ENCODE measurements at regions not wholly inside any gene's neighbourhood (a gene's known extent, or its start where the extent isn't known, plus 50 kb on each side); places are given as distances from the start of the nearest gene placed in this dataset.

GRCh38 chr20:56828402-56828801 is 199.3 kb downstream of the TFAP2C start:
- no peak for DNase-seq (ENCODE audit: low read depth in 2 of 3, low spot score in 2 of 3)

- no peak for DNase-seq (ENCODE audit: low read depth in 2 of 3, low spot score in 2 of 3)
Measured at GRCh38 chr20:56829788-56830385, 200.8 kb downstream of the TFAP2C start.

GRCh38 chr20:56831795-56832194 is 202.7 kb downstream of the TFAP2C start:
- DNase-seq (ENCODE audit: low read depth in 2 of 3, low spot score in 2 of 3): no peak

GRCh38 chr20:56833427-56833826 is 204.3 kb downstream of the TFAP2C start:
- DNase-seq (ENCODE audit: low read depth in 2 of 3, low spot score in 2 of 3): no peak

GRCh38 chr20:56835829-56836550 is 206.9 kb downstream of the TFAP2C start:
- DNase-seq (ENCODE audit: low read depth in 2 of 3, low spot score in 2 of 3): no peak

- no peak for DNase-seq (ENCODE audit: low read depth in 2 of 3, low spot score in 2 of 3)
Measured at GRCh38 chr20:56839222-56839621, 210.1 kb downstream of the TFAP2C start.

- DNase-seq (ENCODE audit: low read depth in 2 of 3, low spot score in 2 of 3): no peak
Measured at GRCh38 chr20:56839786-56840185, 210.7 kb downstream of the TFAP2C start.

GRCh38 chr20:56840716-56841261 is 211.7 kb downstream of the TFAP2C start:
- no peak for DNase-seq (ENCODE audit: low read depth in 2 of 3, low spot score in 2 of 3)

- DNase-seq (ENCODE audit: low read depth in 2 of 3, low spot score in 2 of 3): no peak
Measured at GRCh38 chr20:56841346-56841908, 212.3 kb downstream of the TFAP2C start.

- no peak for DNase-seq (ENCODE audit: low read depth in 2 of 3, low spot score in 2 of 3)
Measured at GRCh38 chr20:56842056-56842455, 212.9 kb downstream of the TFAP2C start.

- no peak for DNase-seq (ENCODE audit: low read depth in 2 of 3, low spot score in 2 of 3)
Measured at GRCh38 chr20:56843386-56843785, 214.3 kb downstream of the TFAP2C start.

GRCh38 chr20:56843817-56844216 is 214.7 kb downstream of the TFAP2C start:
- DNase-seq (ENCODE audit: low read depth in 2 of 3, low spot score in 2 of 3): no peak

- no peak for DNase-seq (ENCODE audit: low read depth in 2 of 3, low spot score in 2 of 3)
Measured at GRCh38 chr20:56845546-56846086, 216.5 kb downstream of the TFAP2C start.

- DNase-seq (ENCODE audit: low read depth in 2 of 3, low spot score in 2 of 3): no peak
Measured at GRCh38 chr20:56848561-56848960, 219.5 kb downstream of the TFAP2C start.

- DNase-seq (ENCODE audit: low read depth in 2 of 3, low spot score in 2 of 3): no peak
Measured at GRCh38 chr20:56851552-56851951, 222.4 kb downstream of the TFAP2C start.

- DNase-seq (ENCODE audit: low read depth in 2 of 3, low spot score in 2 of 3): no peak
Measured at GRCh38 chr20:56855708-56856107, 226.6 kb downstream of the TFAP2C start.

- no peak for DNase-seq (ENCODE audit: low read depth in 2 of 3, low spot score in 2 of 3)
Measured at GRCh38 chr20:56857950-56858349, 228.8 kb downstream of the TFAP2C start.

- no peak for DNase-seq (ENCODE audit: low read depth in 2 of 3, low spot score in 2 of 3)
Measured at GRCh38 chr20:56859039-56859800, 230.1 kb downstream of the TFAP2C start.

- no peak for DNase-seq (ENCODE audit: low read depth in 2 of 3, low spot score in 2 of 3)
Measured at GRCh38 chr20:56859801-56860261, 230.7 kb downstream of the TFAP2C start.

- no peak for DNase-seq (ENCODE audit: low read depth in 2 of 3, low spot score in 2 of 3)
Measured at GRCh38 chr20:56860413-56860812, 231.3 kb downstream of the TFAP2C start.

- no peak for DNase-seq (ENCODE audit: low read depth in 2 of 3, low spot score in 2 of 3)
Measured at GRCh38 chr20:56861590-56861989, 232.5 kb downstream of the TFAP2C start.
